DMS53 (cell line): ENCODE measurements at regions not wholly inside any gene's neighbourhood (a gene's known extent, or its start where the extent isn't known, plus 50 kb on each side); places are given as distances from the start of the nearest gene placed in this dataset.

Experiments
- DNase-seq: peaks from one replicate; lab custom pipeline; 2025; lab: John Stamatoyannopoulos, UW

DNA sequence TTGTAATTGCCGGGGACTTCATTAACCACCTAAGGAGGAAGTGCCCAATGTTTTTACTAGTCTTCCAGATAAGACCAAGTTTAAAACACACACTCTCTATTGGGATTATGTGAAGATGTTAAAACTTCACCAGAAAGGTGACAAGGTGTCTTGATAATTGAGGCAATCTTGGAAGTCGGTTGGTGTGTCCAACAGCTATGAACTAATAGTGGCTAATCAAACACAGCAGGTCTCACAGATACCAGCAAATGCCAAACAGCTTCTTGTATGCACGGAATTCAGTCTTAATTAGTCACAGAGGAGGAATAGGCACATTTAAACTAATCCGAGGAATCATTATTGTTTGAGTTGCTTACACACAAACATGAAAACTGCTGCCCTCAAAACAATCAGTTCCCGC, 214.5 kb downstream of the SEC61B start:
- DNase-seq, result no peak

GRCh38 chr9:99437145-99437544, 215.1 kb downstream of the SEC61B start:
- no peak for DNase-seq

DNA sequence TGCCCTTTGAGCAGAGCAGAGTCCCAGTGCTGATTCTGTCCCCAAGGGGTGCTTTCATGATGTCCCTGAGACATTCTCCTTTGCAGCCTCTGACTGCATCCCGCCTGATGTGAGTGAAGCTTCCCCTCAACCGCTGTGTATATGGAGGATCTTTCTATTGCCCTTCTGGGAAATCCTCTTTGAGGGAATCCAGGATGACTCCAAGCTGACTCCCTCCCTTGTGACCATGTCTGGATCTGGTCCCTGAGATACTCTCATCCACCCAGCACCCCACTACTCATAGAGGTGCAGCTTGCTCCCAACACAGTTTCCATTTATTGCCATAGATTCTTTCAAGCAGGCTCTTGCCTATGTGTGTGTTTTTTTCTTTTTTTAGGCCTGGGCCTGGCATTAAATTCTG, 216.5 kb downstream of the SEC61B start:
- no peak for DNase-seq

DNA sequence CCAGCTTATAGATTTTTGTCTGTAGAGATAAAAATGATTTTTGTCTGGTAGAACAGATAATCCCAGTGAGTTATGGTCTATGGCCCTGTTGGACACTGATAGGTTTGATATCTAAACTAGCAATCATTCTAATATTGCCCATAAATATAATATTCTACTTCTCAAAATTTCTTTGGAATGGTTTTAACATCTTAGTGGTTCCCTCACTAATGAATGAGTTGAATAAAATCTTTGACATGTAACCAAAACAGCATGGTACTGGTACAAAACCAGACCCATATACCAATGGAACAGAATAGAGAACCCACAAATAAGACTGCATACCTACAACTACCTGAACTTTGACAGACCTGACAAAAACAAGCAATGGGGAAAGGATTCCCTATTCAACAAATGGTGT, 219.7 kb downstream of the SEC61B start:
- no peak for DNase-seq

GRCh38 chr9:99445371-99445891, 223.3 kb downstream of the SEC61B start:
- no peak for DNase-seq

GRCh38 chr9:99445920-99446319, 223.8 kb downstream of the SEC61B start:
- DNase-seq, result no peak

DNA sequence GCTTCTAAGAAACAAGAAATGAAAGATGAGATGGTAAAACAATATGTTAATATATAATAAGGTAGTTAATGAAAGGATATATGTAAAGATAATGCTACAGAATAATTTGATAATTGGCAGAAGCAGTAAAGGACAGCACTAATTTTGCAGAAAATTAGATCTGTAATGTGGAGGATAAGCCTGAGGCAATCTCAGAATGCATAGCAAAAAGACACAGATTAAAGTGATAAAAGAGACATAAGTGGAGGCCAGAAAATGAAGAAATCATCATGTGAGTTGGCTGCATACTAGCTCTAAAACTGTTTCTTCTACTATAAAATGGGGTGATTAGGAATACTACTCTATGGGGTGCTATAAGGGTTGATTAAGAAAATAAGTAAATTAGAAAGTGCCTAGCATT, 225.9 kb downstream of the SEC61B start:
- DNase-seq, result no peak

DNA sequence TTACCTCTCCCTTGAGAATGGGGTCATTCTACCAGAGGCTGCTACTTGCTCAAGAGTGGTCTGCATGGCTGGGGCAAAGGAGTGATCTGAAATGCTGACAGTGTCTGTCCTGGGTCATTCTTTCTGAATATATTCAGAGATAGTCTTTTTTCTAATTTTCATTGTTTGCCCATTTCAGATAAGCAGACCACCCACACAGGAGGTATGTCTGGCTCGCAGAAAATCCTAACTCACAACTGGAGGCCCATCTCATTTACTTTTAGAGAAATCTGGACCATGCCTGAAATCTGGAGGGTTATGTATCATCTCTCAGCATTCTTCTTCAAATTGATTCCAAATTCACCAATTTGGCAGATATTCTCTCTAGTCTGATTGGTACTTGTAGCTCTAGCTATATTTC, 227.6 kb downstream of the SEC61B start:
- no peak for DNase-seq

DNA sequence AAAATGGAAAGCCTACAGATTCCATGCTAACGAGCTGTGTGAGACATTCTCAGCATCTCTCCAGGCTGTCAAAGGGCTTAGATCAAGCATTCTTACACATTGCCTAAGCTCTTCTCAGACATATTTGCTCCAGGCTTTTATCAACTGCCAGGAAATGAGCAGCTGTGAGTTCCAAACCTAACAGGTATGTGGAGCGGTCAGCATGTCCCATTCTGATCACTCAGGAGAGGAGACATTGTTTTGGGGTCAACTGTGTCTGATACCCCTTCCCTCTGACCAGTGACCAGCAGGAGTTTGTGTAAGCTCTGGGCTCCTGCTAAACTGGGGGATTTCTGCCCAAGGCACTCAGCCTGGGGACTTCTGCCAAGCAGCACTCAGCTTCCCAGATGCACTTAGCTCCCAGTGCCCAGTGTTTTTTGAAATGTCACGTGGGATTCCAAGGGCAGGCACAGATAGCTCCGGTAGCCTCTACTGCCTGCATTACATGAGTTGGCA, 229.1 kb downstream of the SEC61B start:
- no peak for DNase-seq

GRCh38 chr9:99457406-99457805, 235.3 kb downstream of the SEC61B start:
- DNase-seq, result no peak

- DNase-seq, result no peak
Measured at GRCh38 chr9:99457981-99458380, 235.9 kb downstream of the SEC61B start.

GRCh38 chr9:99459919-99460318, 237.8 kb downstream of the SEC61B start:
- no peak for DNase-seq

DNA sequence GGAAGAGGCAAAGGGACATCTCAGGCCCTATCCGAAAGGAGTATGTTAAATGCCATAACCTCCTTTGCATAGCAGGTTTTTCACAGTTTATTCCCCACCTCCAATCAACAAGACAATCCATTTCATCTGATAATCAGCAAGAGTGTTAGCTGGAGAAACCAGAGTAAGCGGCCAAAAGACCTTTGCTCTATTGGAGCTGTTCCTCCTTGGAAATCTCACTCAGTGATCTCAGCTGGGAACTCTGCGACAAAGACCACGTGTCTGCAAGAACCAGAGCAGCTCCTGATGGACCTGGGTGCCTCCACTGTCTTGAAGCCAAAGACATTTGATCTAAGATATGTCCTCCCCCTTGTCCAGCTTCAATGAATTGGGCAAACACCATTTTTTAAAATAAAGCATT, 241.0 kb downstream of the SEC61B start:
- DNase-seq, result no peak

DNA sequence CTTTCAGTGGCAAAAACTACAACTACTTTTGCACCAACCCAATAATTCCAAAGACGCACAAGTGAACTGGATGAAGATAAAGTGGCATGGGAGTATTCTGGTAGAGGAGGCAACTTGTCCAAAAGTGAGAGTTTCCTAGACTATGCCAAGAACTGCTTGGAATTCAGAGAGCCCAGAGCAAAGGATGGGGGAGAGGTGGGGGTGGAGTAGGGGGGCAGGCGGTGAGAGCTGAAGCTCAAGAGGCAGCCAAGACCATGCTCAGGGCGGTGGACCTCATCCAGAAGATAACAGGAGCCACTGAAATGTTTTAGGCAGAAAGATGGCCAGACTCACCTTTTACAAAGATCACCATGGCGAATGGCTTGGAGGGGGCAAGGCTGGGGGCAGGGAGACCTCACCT, 242.5 kb downstream of the SEC61B start:
- DNase-seq, result no peak

GRCh38 chr9:99465231-99465907, 243.3 kb downstream of the SEC61B start:
- no peak for DNase-seq

GRCh38 chr9:99466104-99466503, 244.0 kb downstream of the SEC61B start:
- no peak for DNase-seq

DNA sequence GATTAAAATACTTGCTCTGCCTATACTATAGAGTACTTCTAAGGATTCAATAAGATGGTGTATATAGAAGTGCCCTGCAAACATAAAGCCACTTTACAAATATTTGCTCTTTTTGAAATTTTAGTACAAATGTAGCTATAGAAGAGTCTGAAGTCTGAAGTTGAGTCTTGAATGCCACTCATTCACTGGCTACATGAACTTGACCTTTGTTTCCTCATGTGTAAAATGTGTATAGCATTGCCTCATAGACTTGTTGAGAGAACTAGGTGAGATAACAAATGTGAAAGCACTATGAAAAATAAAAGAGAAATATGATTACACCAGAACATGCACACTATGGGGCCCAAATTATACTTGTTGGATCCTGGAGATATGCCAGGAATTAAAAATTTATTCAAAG, 244.7 kb downstream of the SEC61B start:
- DNase-seq, result no peak

GRCh38 chr9:99471033-99471432, 249.0 kb downstream of the SEC61B start:
- DNase-seq, result no peak

- no peak for DNase-seq
Measured at GRCh38 chr9:99472240-99472915, 250.3 kb downstream of the SEC61B start.

DNA sequence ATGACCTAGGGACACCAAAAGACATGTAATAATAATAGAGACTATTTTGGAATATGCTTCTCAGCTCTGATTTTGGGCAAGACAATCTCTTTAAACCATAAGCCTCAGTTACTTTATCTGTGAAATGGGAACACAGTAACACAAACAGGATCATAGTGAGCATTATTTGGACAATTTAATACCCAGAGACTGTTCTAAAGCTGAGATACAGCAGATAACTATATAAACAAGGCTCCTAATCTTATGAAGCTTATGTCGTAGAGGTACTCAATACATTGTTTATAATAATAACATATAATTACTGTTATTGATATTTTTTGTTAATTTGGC, 250.8 kb downstream of the SEC61B start:
- DNase-seq, result no peak

DNA sequence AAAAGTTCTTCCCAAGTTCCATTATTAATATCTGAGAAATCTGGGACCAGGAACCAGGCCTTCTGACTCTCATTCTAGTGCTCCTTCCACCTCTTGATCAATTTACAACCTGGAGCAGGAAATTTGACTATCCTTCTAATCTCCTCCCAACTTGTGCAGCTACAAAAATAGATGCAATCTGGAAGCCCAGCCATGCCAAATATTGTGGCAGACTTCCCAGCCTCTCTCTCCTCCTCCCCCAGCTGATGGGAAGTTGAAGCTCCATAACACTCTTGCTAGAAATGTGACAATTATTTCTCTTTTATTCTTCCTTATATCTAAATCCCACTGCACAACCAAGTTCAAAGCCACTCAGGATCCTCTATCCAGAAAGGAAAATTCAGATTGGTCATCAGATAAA, 252.1 kb downstream of the SEC61B start:
- DNase-seq, result no peak

DNA sequence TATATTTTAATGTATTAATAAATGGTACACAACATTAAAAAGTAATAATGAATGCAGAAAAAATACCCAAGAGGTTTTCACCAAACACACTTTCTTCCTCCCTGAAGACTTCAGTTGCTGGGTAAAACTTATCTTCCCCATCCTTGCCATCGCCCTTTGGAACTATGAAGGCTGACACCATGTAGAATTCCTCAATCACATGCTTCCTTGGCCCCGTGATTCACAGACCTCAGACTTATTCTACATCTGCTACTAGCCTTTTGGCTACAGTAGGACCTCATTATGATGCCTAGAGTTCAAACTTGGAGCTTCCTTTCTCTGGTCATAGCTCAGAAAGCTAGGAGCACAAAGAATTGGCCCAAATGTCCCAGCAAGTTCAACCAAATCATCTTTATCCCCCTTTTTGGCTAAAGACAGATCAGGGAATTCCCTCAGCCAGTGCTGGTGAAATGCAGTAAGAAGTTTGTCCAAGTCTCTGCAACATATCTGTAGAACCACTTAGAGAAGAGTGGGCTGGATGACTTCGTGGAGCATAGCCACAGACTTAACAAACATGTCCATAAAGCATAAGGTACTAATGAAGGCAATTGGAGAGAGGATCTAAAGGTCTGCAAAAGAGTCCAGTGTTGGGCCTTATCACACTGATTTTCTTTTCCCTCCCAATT, 253.5 kb downstream of the SEC61B start:
- no peak for DNase-seq

GRCh38 chr9:99478469-99479027, 256.5 kb downstream of the SEC61B start:
- no peak for DNase-seq
